HG03521 (cell line): ENCODE measurements at regions not wholly inside any gene's neighbourhood (a gene's known extent, or its start where the extent isn't known, plus 50 kb on each side); places are given as distances from the start of the nearest gene placed in this dataset.
"Not testable (repeated sequence)": the region's sequence is repeated elsewhere in the genome, so short reads cannot be mapped to it uniquely, and the experiment has no call there.

Source experiments
- ATAC-seq: cut with Tn5 transposase; IDR thresholded peaks from one replicate; pipeline ENCODE4 v1.9.1; 2021; ENCODE audit warnings: mild to moderate bottlenecking, moderate library complexity; ENCODE audit not compliant: unreplicated experiment

GRCh38 chr11:98710026-98710425 lies 310.7 kb upstream of the CNTN5 start:
- no peak for ATAC-seq

GRCh38 chr11:98710986-98711385 lies 309.8 kb upstream of the CNTN5 start:
- ATAC-seq: no peak

DNA sequence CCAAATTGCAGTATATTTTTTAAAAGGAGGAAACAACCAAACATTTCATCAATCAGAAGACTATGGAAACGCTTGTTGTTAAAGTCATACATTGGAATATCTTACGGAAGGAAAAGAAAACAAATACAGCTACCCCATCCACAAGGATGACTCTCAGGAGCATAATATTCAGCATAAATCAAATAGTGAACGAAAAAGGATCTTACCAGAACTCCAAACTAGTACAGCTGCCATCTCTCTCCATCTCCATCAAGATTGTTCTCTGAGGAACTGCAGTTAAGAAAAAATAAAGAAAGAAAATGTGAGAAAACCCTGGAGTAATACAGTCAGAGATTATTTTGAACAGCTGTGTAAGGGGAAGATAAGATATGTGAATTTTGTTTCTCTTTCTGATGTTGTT lies 299.8 kb upstream of the CNTN5 start:
- no peak for ATAC-seq

- ATAC-seq: no peak
Measured at GRCh38 chr11:98725471-98725870, 295.3 kb upstream of the CNTN5 start.

GRCh38 chr11:98728421-98728820 lies 292.3 kb upstream of the CNTN5 start:
- no peak for ATAC-seq

GRCh38 chr11:98729118-98729517 lies 291.6 kb upstream of the CNTN5 start:
- no peak for ATAC-seq

DNA sequence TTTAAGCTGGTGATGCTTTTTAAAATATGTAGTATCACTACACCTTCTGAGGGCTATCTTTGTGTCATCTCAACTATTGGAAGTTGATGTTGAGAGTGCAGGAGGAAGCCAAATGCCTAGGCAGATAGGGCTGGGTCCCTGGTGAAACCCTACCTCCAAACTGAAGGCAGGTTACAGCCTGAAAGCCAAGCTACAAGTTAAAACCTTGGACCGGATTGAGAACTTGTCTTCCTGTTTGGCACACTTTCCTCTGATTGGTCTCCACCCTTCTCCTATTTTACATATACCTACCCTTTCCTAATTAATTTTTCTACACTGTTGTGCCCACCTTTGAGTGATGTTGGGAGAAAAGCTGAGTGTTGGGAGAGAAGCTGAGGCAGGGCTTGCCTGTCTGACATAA lies 287.8 kb upstream of the CNTN5 start:
- no peak for ATAC-seq

DNA sequence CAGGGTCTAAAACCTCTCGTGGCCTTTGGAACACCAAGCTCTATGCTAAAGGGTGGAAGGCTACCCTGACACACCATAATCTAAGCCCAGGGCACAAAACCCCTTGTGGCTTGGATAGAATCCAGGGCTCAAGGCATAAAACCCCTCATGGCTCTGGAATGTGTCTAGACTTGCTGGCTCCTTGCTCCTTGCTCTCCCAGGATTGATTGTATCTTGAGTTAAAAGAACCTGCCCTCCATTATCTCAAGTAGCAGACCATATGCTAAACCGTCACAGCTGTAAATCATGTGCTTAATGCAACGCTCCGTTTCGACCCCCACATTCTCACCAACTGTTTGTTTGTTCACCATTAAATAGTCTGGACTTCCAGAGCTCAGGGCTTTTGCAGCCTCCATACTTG lies 287.4 kb upstream of the CNTN5 start:
- not testable (repeated sequence) for ATAC-seq

- ATAC-seq: no peak
Measured at GRCh38 chr11:98734686-98735085, 286.1 kb upstream of the CNTN5 start.

DNA sequence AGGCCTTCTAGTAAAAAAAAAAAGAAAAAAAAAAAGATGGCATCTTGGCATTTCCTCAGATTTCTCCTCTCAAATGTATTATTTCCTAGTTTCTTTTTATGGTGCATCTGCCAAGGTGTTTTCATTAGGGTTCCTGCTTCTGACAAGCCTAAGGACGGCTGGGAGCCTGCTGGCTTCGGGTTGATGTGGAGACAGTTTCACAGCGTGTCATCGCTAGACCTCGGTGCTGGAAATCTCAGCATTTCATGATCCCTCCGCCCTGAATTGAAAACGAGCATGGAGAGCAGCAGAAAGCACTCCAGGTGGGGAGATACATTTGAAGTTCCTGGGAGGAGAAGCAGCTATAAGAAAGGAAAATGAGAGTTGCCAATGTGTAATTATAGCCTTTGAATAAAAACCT lies 283.9 kb upstream of the CNTN5 start:
- ATAC-seq: no peak

GRCh38 chr11:98740321-98740720 lies 280.4 kb upstream of the CNTN5 start:
- ATAC-seq: no peak

- ATAC-seq: not testable (repeated sequence)
Measured at GRCh38 chr11:98763446-98763845, 257.3 kb upstream of the CNTN5 start.

- ATAC-seq: no peak
Measured at GRCh38 chr11:98766903-98767302, 253.8 kb upstream of the CNTN5 start.

- ATAC-seq: not testable (repeated sequence)
Measured at GRCh38 chr11:98770046-98770445, 250.7 kb upstream of the CNTN5 start.

GRCh38 chr11:98771791-98772190 lies 249.0 kb upstream of the CNTN5 start:
- no peak for ATAC-seq

DNA sequence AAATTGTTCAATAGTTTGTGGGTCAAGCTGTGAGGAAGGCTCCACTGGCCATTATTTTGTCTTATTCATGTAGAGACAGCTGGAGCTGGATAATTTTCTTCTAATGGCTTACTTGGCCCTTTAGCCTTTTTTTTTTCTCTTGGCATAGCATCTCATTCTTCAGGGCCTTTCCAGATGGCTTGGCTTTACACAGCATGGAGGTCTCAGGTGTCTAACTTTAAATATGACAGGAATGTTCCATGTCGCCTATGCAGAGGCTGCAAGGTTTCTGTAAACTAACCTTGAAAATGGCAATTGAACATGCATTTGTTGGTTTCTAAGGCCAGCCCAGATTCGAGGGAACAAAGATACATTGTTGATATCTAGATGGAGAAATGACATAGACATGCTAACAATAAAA lies 247.9 kb upstream of the CNTN5 start:
- no peak for ATAC-seq

DNA sequence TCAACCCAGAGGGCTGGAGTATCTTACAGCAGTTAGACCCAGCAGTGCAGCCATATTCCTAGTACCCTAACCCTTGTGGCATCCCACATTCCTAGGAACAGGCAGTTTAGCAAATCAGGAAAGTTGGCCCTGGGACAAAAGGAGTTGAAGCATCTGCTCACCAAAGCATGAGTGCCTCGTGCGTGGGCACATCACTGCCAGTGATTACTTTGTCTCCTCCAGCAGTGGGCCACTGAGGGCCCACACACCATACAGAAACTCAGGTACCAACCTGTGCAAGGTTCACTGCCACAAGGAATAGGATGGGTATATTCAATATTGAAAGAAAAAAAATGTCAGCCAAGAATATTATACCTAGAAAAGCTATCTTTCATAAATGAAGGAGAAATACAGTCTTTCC lies 227.5 kb upstream of the CNTN5 start:
- no peak for ATAC-seq

GRCh38 chr11:98798333-98798732 lies 222.4 kb upstream of the CNTN5 start:
- ATAC-seq: no peak

DNA sequence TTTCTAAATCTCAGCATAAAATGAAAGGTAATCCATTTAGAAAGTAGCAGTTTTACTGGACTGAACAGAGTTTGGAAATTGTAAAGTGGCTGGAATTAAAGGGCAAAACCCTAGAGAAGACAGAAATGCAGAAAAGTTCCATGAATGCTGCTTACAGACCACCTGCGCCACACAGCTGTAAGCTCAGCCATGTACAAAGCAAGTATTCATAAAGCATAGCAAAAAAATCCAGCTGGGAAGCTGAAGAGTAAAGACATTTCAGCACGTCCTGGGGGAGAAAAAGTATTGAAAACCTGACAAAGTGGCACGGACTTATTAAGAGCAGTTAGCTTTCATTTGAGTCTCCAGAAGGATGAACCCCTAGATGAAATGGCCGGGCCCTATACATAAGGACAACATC lies 220.1 kb upstream of the CNTN5 start:
- no peak for ATAC-seq

DNA sequence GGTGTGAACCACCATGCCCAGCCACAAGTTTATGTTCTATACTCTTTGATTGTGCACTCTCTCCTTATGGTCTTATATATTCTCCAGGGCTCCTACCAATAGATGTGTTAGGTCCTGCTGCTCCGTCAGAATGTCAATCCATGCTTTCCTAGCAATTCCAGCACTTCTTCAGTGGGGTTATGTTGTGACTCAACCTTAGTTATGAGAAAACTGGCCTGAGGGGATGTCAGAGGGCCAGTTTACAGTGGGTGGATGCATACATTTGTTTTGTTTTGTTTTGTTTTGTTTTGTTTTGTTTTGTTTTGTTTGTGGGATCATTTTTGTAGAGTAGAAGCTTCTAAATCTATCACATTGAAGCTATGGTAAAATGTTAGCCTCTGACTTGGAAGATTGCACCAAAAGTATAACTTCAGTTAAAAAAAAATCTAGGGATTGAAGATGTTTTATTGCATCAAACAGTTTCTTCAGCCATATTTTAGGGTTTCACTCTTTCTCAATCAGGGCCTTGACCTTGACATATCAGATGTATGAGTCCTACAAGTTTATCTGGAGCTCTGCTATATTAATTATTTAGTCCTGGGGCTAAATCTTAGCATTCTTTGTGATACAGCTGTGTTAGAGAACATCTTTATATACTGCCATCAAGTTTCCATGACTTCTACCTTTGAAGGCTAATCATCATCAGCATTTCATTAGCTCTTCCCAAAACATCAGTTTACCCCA lies 191.6 kb upstream of the CNTN5 start:
- no peak for ATAC-seq

GRCh38 chr11:98829971-98830370 lies 190.8 kb upstream of the CNTN5 start:
- no peak for ATAC-seq

GRCh38 chr11:98834776-98835175 lies 186.0 kb upstream of the CNTN5 start:
- no peak for ATAC-seq

DNA sequence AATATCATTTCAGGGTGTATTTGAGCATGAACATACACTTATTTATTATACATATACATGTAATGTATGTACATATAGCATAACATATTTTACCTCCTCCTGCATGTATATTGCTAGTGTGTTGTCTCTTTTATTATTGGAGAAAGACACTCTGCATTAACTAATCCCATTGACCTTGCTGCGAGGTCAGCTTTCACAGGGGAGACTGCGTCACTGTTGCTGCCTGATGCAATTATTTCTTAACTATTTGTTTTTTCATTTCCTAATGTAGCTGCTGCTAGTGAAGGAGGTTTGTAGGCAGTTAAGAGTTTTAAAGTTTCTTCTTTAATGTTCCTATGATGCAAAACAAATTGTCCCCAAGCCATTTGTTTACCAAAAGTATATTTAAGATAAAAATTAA lies 185.4 kb upstream of the CNTN5 start:
- no peak for ATAC-seq
